Mesendoderm (in vitro differentiated cells): ENCODE measurements at regions not wholly inside any gene's neighbourhood (a gene's known extent, or its start where the extent isn't known, plus 50 kb on each side); places are given as distances from the start of the nearest gene placed in this dataset.

Source experiments
- DNase-seq: peaks from one replicate; pipeline ENCODE4 v3.0.0; 2013
- H2AK5ac ChIP-seq: 2 replicates; pipeline ENCODE4 v1.6.1; 2013; ENCODE audit warnings: low read length, inconsistent platforms
- H2BK120ac ChIP-seq: 2 replicates; pipeline ENCODE4 v1.6.1; 2013; ENCODE audit warnings: low read depth, mild to moderate bottlenecking, low read length, moderate library complexity, mixed read lengths
- H2BK15ac ChIP-seq: replicated peaks from 2 replicates; pipeline ENCODE4 v1.6.1; 2013; ENCODE audit warnings: low read depth, mild to moderate bottlenecking, moderate library complexity
- H2BK5ac ChIP-seq: 2 replicates; pipeline ENCODE4 v1.6.1; 2013; ENCODE audit warnings: low read length, inconsistent platforms
- H3K18ac ChIP-seq: 2 replicates; pipeline ENCODE4 v1.6.1; 2013; ENCODE audit warnings: mild to moderate bottlenecking, low read length, mixed read lengths
- H3K23ac ChIP-seq: one replicate; pipeline ENCODE4 v1.6.1; 2013; ENCODE audit warnings: low read length
- H3K27ac ChIP-seq: 2 replicates; pipeline ENCODE4 v1.5.1; 2013; ENCODE audit warnings: low read depth, mild to moderate bottlenecking, inconsistent platforms, low read length, moderate library complexity
- H3K27me3 ChIP-seq: 2 replicates; pipeline ENCODE4 v1.6.1; 2013; ENCODE audit warnings: low read length, control low read depth, mild to moderate bottlenecking, inconsistent platforms; ENCODE audit not compliant: insufficient read depth, poor library complexity
- H3K36me3 ChIP-seq: 2 replicates; pipeline ENCODE4 v1.6.1; 2013; ENCODE audit warnings: low read length, inconsistent platforms; ENCODE audit not compliant: control insufficient read depth, insufficient read depth
- H3K4ac ChIP-seq: one replicate; pipeline ENCODE4 v1.6.1; 2013; ENCODE audit warnings: low read depth, mild to moderate bottlenecking, low read length, moderate library complexity
- H3K4me1 ChIP-seq: 2 replicates; pipeline ENCODE4 v1.6.1; 2013; ENCODE audit warnings: low read depth, low read length, inconsistent platforms; ENCODE audit not compliant: control insufficient read depth
- H3K4me2 ChIP-seq: 2 replicates; pipeline ENCODE4 v1.6.1; 2013; ENCODE audit warnings: low read length
- H3K4me3 ChIP-seq: 2 replicates; pipeline ENCODE4 v1.5.1; 2013; ENCODE audit warnings: mild to moderate bottlenecking, low read length
- H3K56ac ChIP-seq: one replicate; pipeline ENCODE4 v1.6.1; 2013; ENCODE audit warnings: low read length
- H3K79me1 ChIP-seq: 2 replicates; pipeline ENCODE4 v1.6.1; 2013; ENCODE audit warnings: low read length, inconsistent platforms
- H3K79me2 ChIP-seq: 2 replicates; pipeline ENCODE4 v1.6.1; 2013; ENCODE audit warnings: mild to moderate bottlenecking, low read length; ENCODE audit not compliant: control insufficient read depth, insufficient read depth
- H3K9ac ChIP-seq: 2 replicates; pipeline ENCODE4 v1.6.1; 2013; ENCODE audit warnings: low read length, inconsistent platforms
- H4K5ac ChIP-seq: one replicate; pipeline ENCODE4 v1.6.1; 2013; ENCODE audit warnings: low read length
- H4K8ac ChIP-seq: one replicate; pipeline ENCODE4 v1.6.1; 2013; ENCODE audit warnings: low read depth, mild to moderate bottlenecking, control low read depth, low read length, moderate library complexity
- WGBS: extraction: QIAGEN DNeasy Blood & Tissue Kit; methylation state at CpG from one replicate; pipeline ENCODE4 v1.1.7; 2013; ENCODE audit warnings: low lambda C conversion rate, missing lambda C conversion rate; ENCODE audit not compliant: insufficient coverage; ENCODE audit errors: extremely low coverage; 5-methylcytosine and 5-hydroxymethylcytosine counted together

GRCh38 chr5:168047043-168047668, 244.3 kb upstream of the WWC1 start:
- Histone ChIP-seq H3K4me2 (peak overlapping the region; percentile 15), H3K4me1 (peaks cover 10% of the 10 kb centered on the region), H3K27ac (no peak overlapping the region), H3K56ac (no peak overlapping the region), H3K4me3 (no peak overlapping the region), H3K23ac (no peak overlapping the region), H3K27me3 (no peaks in the 10 kb centered on the region), H2BK15ac (no peak overlapping the region), H3K18ac (peak overlapping the region; percentile 0), H2BK5ac (no peak overlapping the region), H3K79me1 (no peaks in the 10 kb centered on the region), H2BK120ac (no peak overlapping the region), H4K8ac (no peak overlapping the region), H4K5ac (no peak overlapping the region), H3K36me3 (no peaks in the 10 kb centered on the region), H3K9ac (peak overlapping the region; percentile 22), H3K79me2 (no peaks in the 10 kb centered on the region), H2AK5ac (no peak overlapping the region), H3K4ac (no peak overlapping the region)
- WGBS, result no CpG with 5 or more reads among the region's 11 CpGs
- peak; percentile 89 for DNase-seq

GRCh38 chr5:168047669-168048111, 243.8 kb upstream of the WWC1 start:
- Histone ChIP-seq H2BK5ac (peak overlapping the region; percentile 31), H3K4me3 (no peak overlapping the region), H4K5ac (no peak overlapping the region), H2BK15ac (no peak overlapping the region), H3K4ac (no peak overlapping the region), H3K23ac (no peak overlapping the region), H2AK5ac (no peak overlapping the region), H3K79me1 (no peaks in the 10 kb centered on the region), H3K4me1 (peaks cover 10% of the 10 kb centered on the region), H2BK120ac (no peak overlapping the region), H3K27ac (peak overlapping the region; percentile 69), H3K4me2 (peak overlapping the region; percentile 4), H3K79me2 (no peaks in the 10 kb centered on the region), H3K9ac (peak overlapping the region; percentile 24), H3K27me3 (no peaks in the 10 kb centered on the region), H3K36me3 (no peaks in the 10 kb centered on the region), H4K8ac (no peak overlapping the region), H3K18ac (peak overlapping the region; percentile 0), H3K56ac (peak overlapping the region; percentile 62)
- DNase-seq, result peak; percentile 87
- WGBS, result no CpG with 5 or more reads among the region's 1 CpG

- no peak overlapping the region for H3K56ac ChIP-seq
- H3K4me2 ChIP-seq, result no peak overlapping the region
- no peak overlapping the region for H3K18ac ChIP-seq
- no peaks in the 10 kb centered on the region for H3K27me3 ChIP-seq
- H3K27ac ChIP-seq, result no peak overlapping the region
- no peak overlapping the region for H2AK5ac ChIP-seq
- no peak overlapping the region for H3K9ac ChIP-seq
- no peak overlapping the region for H4K5ac ChIP-seq
- peaks cover 10% of the 10 kb centered on the region for H3K4me1 ChIP-seq
- no peak overlapping the region for H2BK15ac ChIP-seq
- no CpG with 5 or more reads among the region's 1 CpG for WGBS
- H3K36me3 ChIP-seq, result no peaks in the 10 kb centered on the region
- no peaks in the 10 kb centered on the region for H3K79me1 ChIP-seq
- no peak overlapping the region for H3K4me3 ChIP-seq
- no peak overlapping the region for H4K8ac ChIP-seq
- H3K79me2 ChIP-seq, result no peaks in the 10 kb centered on the region
- no peak for DNase-seq
- H3K4ac ChIP-seq, result no peak overlapping the region
- no peak overlapping the region for H2BK120ac ChIP-seq
- H3K23ac ChIP-seq, result no peak overlapping the region
- no peak overlapping the region for H2BK5ac ChIP-seq
Measured at GRCh38 chr5:168048486-168048885, 243.0 kb upstream of the WWC1 start.

- H3K27me3 ChIP-seq, result no peaks in the 10 kb centered on the region
- no peak overlapping the region for H2BK15ac ChIP-seq
- H3K4ac ChIP-seq, result no peak overlapping the region
- no peaks in the 10 kb centered on the region for H3K36me3 ChIP-seq
- WGBS, result no CpG with 5 or more reads among the region's 4 CpGs
- H3K4me1 ChIP-seq, result peaks cover 5% of the 10 kb centered on the region
- no peak overlapping the region for H2AK5ac ChIP-seq
- H3K27ac ChIP-seq, result no peak overlapping the region
- no peak overlapping the region for H3K56ac ChIP-seq
- H2BK5ac ChIP-seq, result no peak overlapping the region
- no peak overlapping the region for H4K5ac ChIP-seq
- H4K8ac ChIP-seq, result no peak overlapping the region
- H3K79me2 ChIP-seq, result no peaks in the 10 kb centered on the region
- no peak overlapping the region for H3K4me2 ChIP-seq
- H3K79me1 ChIP-seq, result no peaks in the 10 kb centered on the region
- no peak overlapping the region for H3K23ac ChIP-seq
- no peak for DNase-seq
- no peak overlapping the region for H2BK120ac ChIP-seq
- no peak overlapping the region for H3K4me3 ChIP-seq
- no peak overlapping the region for H3K18ac ChIP-seq
- no peak overlapping the region for H3K9ac ChIP-seq
Measured at GRCh38 chr5:168052686-168053085, 238.8 kb upstream of the WWC1 start.

GRCh38 chr5:168054091-168054490, 237.4 kb upstream of the WWC1 start:
- Histone ChIP-seq H3K4me3 (no peak overlapping the region), H3K18ac (no peak overlapping the region), H3K9ac (no peak overlapping the region), H4K5ac (no peak overlapping the region), H3K4me2 (no peak overlapping the region), H3K23ac (no peak overlapping the region), H3K79me2 (no peaks in the 10 kb centered on the region), H3K79me1 (no peaks in the 10 kb centered on the region), H3K36me3 (no peaks in the 10 kb centered on the region), H4K8ac (no peak overlapping the region), H2BK15ac (no peak overlapping the region), H2BK5ac (no peak overlapping the region), H3K56ac (no peak overlapping the region), H3K27me3 (no peaks in the 10 kb centered on the region), H3K27ac (no peak overlapping the region), H3K4ac (no peak overlapping the region), H2BK120ac (no peak overlapping the region), H3K4me1 (no peaks in the 10 kb centered on the region), H2AK5ac (no peak overlapping the region)
- DNase-seq, result no peak
- WGBS, result no CpG with 5 or more reads among the region's 2 CpGs

- no peak overlapping the region for H3K18ac ChIP-seq
- H4K5ac ChIP-seq, result no peak overlapping the region
- DNase-seq, result no peak
- H3K79me1 ChIP-seq, result no peaks in the 10 kb centered on the region
- no peaks in the 10 kb centered on the region for H3K27me3 ChIP-seq
- no peak overlapping the region for H2BK5ac ChIP-seq
- no CpG with 5 or more reads among the region's 3 CpGs for WGBS
- H2BK15ac ChIP-seq, result no peak overlapping the region
- no peak overlapping the region for H3K4ac ChIP-seq
- H3K36me3 ChIP-seq, result no peaks in the 10 kb centered on the region
- no peak overlapping the region for H2AK5ac ChIP-seq
- H3K4me1 ChIP-seq, result no peaks in the 10 kb centered on the region
- H3K56ac ChIP-seq, result no peak overlapping the region
- no peaks in the 10 kb centered on the region for H3K79me2 ChIP-seq
- no peak overlapping the region for H4K8ac ChIP-seq
- no peak overlapping the region for H3K23ac ChIP-seq
- no peak overlapping the region for H2BK120ac ChIP-seq
- no peak overlapping the region for H3K4me2 ChIP-seq
- H3K4me3 ChIP-seq, result no peak overlapping the region
- no peak overlapping the region for H3K27ac ChIP-seq
- H3K9ac ChIP-seq, result no peak overlapping the region
Measured at GRCh38 chr5:168055141-168055683, 236.2 kb upstream of the WWC1 start.
